NT2/D1 (cell line): ENCODE measurements at regions not wholly inside any gene's neighbourhood (a gene's known extent, or its start where the extent isn't known, plus 50 kb on each side); places are given as distances from the start of the nearest gene placed in this dataset.

Experiments used
- DNase-seq: peaks from one replicate; pipeline ENCODE4 v3.0.0-alpha.2; 2011; ENCODE audit warnings: low read depth, low spot score
- H3K27me3 ChIP-seq: 2 replicates; pipeline ENCODE4 v1.6.0; 2011; ENCODE audit warnings: mild to moderate bottlenecking; ENCODE audit not compliant: insufficient read length, insufficient read depth
- H3K36me3 ChIP-seq: 2 replicates; pipeline ENCODE4 v1.6.1; 2011; ENCODE audit warnings: mild to moderate bottlenecking, low read length, mixed read lengths; ENCODE audit not compliant: insufficient read depth, insufficient read length
- H3K4me1 ChIP-seq: 2 replicates; pipeline ENCODE4 v1.5.1; 2011; ENCODE audit not compliant: insufficient read depth, insufficient read length
- H3K4me3 ChIP-seq: 2 replicates; pipeline ENCODE4 v1.5.1; 2011; ENCODE audit warnings: low read depth; ENCODE audit not compliant: insufficient read length
- H3K9ac ChIP-seq: 2 replicates; pipeline ENCODE4 v1.6.0; 2011; ENCODE audit warnings: low read depth; ENCODE audit not compliant: insufficient read length
- H3K9me3 ChIP-seq: 2 replicates; pipeline ENCODE4 v1.5.1; 2011; ENCODE audit warnings: mild to moderate bottlenecking, low read length; ENCODE audit not compliant: insufficient read depth
- SUZ12 ChIP-seq: IDR thresholded peaks from 2 replicates; pipeline ENCODE4 v1.6.1; 2011; ENCODE audit not compliant: insufficient read length, insufficient read depth; ENCODE audit errors: extremely low read depth
- YY1 ChIP-seq: IDR thresholded peaks from 2 replicates; pipeline ENCODE4 v1.6.1; 2011; ENCODE audit not compliant: insufficient read length, insufficient read depth
- ZNF274 ChIP-seq: IDR thresholded peaks from 2 replicates; pipeline ENCODE4 v1.6.1; 2011; ENCODE audit warnings: mild to moderate bottlenecking, low read depth, low read length

GRCh38 chr15:58273104-58273503, 134.9 kb downstream of the AQP9 start:
- no peak overlapping the region for H3K4me3 ChIP-seq
- H3K4me1 ChIP-seq: no peaks in the 10 kb centered on the region
- no peaks in the 10 kb centered on the region for H3K27me3 ChIP-seq
- H3K36me3 ChIP-seq: no peaks in the 10 kb centered on the region
- peaks cover 16% of the 10 kb centered on the region for H3K9me3 ChIP-seq
- TF ChIP-seq YY1 (no peak), ZNF274 (no peak), SUZ12 (no peak)
- DNase-seq: no peak
- no peak overlapping the region for H3K9ac ChIP-seq

GRCh38 chr15:58274885-58275284, 136.7 kb downstream of the AQP9 start:
- no peak for TF ChIP-seq SUZ12
- TF ChIP-seq YY1: no peak
- TF ChIP-seq ZNF274: no peak
- no peaks in the 10 kb centered on the region for H3K27me3 ChIP-seq
- DNase-seq: no peak

DNA sequence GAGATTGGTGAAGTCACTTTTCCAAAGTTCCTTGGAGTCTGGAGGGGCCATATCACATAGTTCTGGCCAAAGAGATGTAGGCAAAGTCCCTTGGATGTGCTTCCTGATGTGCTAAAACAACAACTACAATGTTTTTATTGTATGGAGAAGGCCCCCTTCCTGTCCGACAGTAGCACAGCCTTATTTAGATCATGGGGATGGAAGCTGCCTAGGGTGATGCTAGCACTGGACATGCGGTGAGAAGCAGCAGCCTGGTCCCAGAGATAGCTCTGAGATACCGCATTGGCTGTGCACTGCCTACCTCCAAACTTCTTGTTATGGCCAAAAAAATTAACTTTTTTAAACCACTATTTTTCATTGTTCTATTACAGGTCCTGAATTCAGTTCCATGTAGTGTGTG, 137.6 kb downstream of the AQP9 start:
- no peak for DNase-seq
- Histone ChIP-seq H3K4me3 (no peak overlapping the region), H3K27me3 (no peaks in the 10 kb centered on the region), H3K36me3 (no peaks in the 10 kb centered on the region), H3K4me1 (no peaks in the 10 kb centered on the region), H3K9ac (no peak overlapping the region), H3K9me3 (peaks cover 14% of the 10 kb centered on the region)
- TF ChIP-seq YY1 (no peak), SUZ12 (no peak), ZNF274 (no peak)

More at GRCh38 chr15:58274885-58275284, 136.7 kb downstream of the AQP9 start:
- no peaks in the 10 kb centered on the region for H3K4me1 ChIP-seq
- H3K36me3 ChIP-seq: no peaks in the 10 kb centered on the region
- H3K9ac ChIP-seq: no peak overlapping the region
- H3K4me3 ChIP-seq: no peak overlapping the region
- peaks cover 16% of the 10 kb centered on the region for H3K9me3 ChIP-seq

- Histone ChIP-seq H3K4me3 (no peak overlapping the region), H3K36me3 (no peaks in the 10 kb centered on the region), H3K9ac (no peak overlapping the region), H3K27me3 (no peaks in the 10 kb centered on the region), H3K9me3 (peaks cover 2% of the 10 kb centered on the region), H3K4me1 (no peaks in the 10 kb centered on the region)
- DNase-seq: no peak
- no peak for TF ChIP-seq YY1
These were observed 138.7 kb downstream of the AQP9 start for GRCh38 chr15:58276924-58277323.

GRCh38 chr15:58277333-58277732, 139.2 kb downstream of the AQP9 start:
- H3K9me3 ChIP-seq: no peaks in the 10 kb centered on the region
- H3K36me3 ChIP-seq: no peaks in the 10 kb centered on the region
- TF ChIP-seq ZNF274 (no peak), SUZ12 (no peak), YY1 (no peak)
- H3K27me3 ChIP-seq: no peaks in the 10 kb centered on the region
- no peak for DNase-seq
- H3K4me1 ChIP-seq: no peaks in the 10 kb centered on the region
- H3K9ac ChIP-seq: no peak overlapping the region
- H3K4me3 ChIP-seq: no peak overlapping the region

DNA sequence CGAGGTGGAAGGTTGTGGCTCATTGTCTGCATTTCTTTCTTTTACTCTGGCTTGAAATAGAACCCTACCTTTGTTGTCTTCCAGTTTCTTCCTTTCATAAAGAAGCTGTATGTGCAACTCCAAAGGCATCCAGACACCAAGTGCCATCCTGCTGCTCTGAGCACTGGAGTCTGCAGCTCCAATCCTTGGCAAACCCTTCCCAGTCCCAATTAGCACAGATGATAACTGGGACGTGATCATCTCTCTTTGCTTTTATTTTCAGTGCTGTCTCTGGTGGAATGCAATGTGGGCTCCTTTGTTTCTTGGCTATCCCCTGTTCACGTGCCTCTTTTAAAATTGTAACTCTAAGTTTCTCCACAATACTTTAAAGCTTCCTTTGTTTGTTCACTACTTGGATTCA, 140.9 kb downstream of the AQP9 start:
- DNase-seq: no peak
- no peaks in the 10 kb centered on the region for H3K4me1 ChIP-seq
- no peak for TF ChIP-seq ZNF274
- TF ChIP-seq YY1: no peak
- no peak for TF ChIP-seq SUZ12

GRCh38 chr15:58279654-58280053, 141.5 kb downstream of the AQP9 start:
- Histone ChIP-seq H3K4me1 (no peaks in the 10 kb centered on the region), H3K27me3 (no peaks in the 10 kb centered on the region), H3K9ac (no peak overlapping the region), H3K9me3 (no peaks in the 10 kb centered on the region), H3K36me3 (no peaks in the 10 kb centered on the region), H3K4me3 (no peak overlapping the region)
- no peak for DNase-seq
- no peak for TF ChIP-seq YY1
- no peak for TF ChIP-seq SUZ12
- TF ChIP-seq ZNF274: no peak

More for the DNA sequence above, 140.9 kb downstream of the AQP9 start:
- Histone ChIP-seq H3K4me3 (no peak overlapping the region), H3K36me3 (no peaks in the 10 kb centered on the region), H3K9ac (no peak overlapping the region), H3K9me3 (no peaks in the 10 kb centered on the region), H3K27me3 (no peaks in the 10 kb centered on the region)
